Gastroesophageal sphincter (tissue), 3 donors: ENCODE measurements at regions not wholly inside any gene's neighbourhood (a gene's known extent, or its start where the extent isn't known, plus 50 kb on each side); places are given as distances from the start of the nearest gene placed in this dataset.
"Not testable (repeated sequence)": the region's sequence is repeated elsewhere in the genome, so short reads cannot be mapped to it uniquely, and the experiment has no call there.

Source experiments
- EP300 ChIP-seq: sonication (generic); formaldehyde crosslinking; IDR thresholded peaks from one replicate; pipeline ENCODE4 v1.6.1; 2017; ENCODE audit warnings: antibody characterized with exemption, mild to moderate bottlenecking
- POLR2A ChIP-seq, 2 donors: fragments of 450-650 bp; IDR thresholded peaks; one replicate each; pipeline ENCODE4 v1.6.1; 2017; ENCODE audit warnings: antibody characterized with exemption in 2 of 2, mild to moderate bottlenecking in 2 of 2, moderate library complexity in 1 of 2
- TF ChIP-seq, protein P1 (sequence below), 4 experiments: fragments of 200-600 bp in 2 of 4; fragments of 450-650 bp in 2 of 4; sonication (generic) in 1 of 4; IDR thresholded peaks; one replicate each; pipeline ENCODE4 v1.5.1; 2017 to 2019; ENCODE audit warnings: antibody characterized with exemption in 4 of 4, mild to moderate bottlenecking in 2 of 4, moderate library complexity in 2 of 4

GRCh38 chr17:21578783-21579182 is 113.5 kb upstream of the KCNJ18 start:
- TF ChIP-seq, protein P1, sequence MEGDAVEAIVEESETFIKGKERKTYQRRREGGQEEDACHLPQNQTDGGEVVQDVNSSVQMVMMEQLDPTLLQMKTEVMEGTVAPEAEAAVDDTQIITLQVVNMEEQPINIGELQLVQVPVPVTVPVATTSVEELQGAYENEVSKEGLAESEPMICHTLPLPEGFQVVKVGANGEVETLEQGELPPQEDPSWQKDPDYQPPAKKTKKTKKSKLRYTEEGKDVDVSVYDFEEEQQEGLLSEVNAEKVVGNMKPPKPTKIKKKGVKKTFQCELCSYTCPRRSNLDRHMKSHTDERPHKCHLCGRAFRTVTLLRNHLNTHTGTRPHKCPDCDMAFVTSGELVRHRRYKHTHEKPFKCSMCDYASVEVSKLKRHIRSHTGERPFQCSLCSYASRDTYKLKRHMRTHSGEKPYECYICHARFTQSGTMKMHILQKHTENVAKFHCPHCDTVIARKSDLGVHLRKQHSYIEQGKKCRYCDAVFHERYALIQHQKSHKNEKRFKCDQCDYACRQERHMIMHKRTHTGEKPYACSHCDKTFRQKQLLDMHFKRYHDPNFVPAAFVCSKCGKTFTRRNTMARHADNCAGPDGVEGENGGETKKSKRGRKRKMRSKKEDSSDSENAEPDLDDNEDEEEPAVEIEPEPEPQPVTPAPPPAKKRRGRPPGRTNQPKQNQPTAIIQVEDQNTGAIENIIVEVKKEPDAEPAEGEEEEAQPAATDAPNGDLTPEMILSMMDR (IDR thresholded peaks at IDR 0.05), result not testable (repeated sequence)
- TF ChIP-seq POLR2A (IDR thresholded peaks at IDR 0.05); EP300: not testable (repeated sequence)
